ENCODE measurements at regions not wholly inside any gene's neighbourhood (a gene's known extent, or its start where the extent isn't known, plus 50 kb on each side); places are given as distances from the start of the nearest gene placed in this dataset.

GRCh38 chr7:17619196-17619818 lies 320.9 kb downstream of the AHR start:
- TF ChIP-seq CTCF (IDR thresholded peaks at IDR 0.05; ENCODE audit: poor library complexity) (no peak), EZH2 (IDR thresholded peaks at IDR 0.05; ENCODE audit: borderline replicate concordance) (no peak)
